Medulla oblongata (tissue), 1 donor: ENCODE measurements at regions not wholly inside any gene's neighbourhood (a gene's known extent, or its start where the extent isn't known, plus 50 kb on each side); places are given as distances from the start of the nearest gene placed in this dataset.

ENCODE experiments used
- DNase-seq: peaks from one replicate; pipeline ENCODE4 v3.0.0-alpha.2; 2015; ENCODE audit errors: extremely low spot score

GRCh38 chr2:219951099-219951498 lies 323.7 kb downstream of the SLC4A3 start:
- no peak for DNase-seq

- DNase-seq, result no peak
These were observed 326.9 kb downstream of the SLC4A3 start for GRCh38 chr2:219954331-219954730.

- no peak for DNase-seq
These were observed 330.4 kb downstream of the SLC4A3 start for GRCh38 chr2:219957820-219958219.

GRCh38 chr2:219958941-219959340 lies 331.5 kb downstream of the SLC4A3 start:
- DNase-seq, result no peak

GRCh38 chr2:219959471-219959870 lies 332.0 kb downstream of the SLC4A3 start:
- DNase-seq, result no peak

- no peak for DNase-seq
These were observed 334.6 kb downstream of the SLC4A3 start for GRCh38 chr2:219961947-219962498.

- no peak for DNase-seq
These were observed 335.4 kb downstream of the SLC4A3 start for GRCh38 chr2:219962801-219963200.

- DNase-seq, result no peak
These were observed 338.1 kb downstream of the SLC4A3 start for GRCh38 chr2:219965287-219966194.

GRCh38 chr2:219967247-219968245 lies 340.1 kb downstream of the SLC4A3 start:
- DNase-seq, result no peak

- DNase-seq, result no peak
These were observed 341.4 kb downstream of the SLC4A3 start for GRCh38 chr2:219968685-219969345.

GRCh38 chr2:219969508-219969907 lies 342.1 kb downstream of the SLC4A3 start:
- no peak for DNase-seq

- DNase-seq, result no peak
These were observed 345.7 kb downstream of the SLC4A3 start for GRCh38 chr2:219973136-219973535.

GRCh38 chr2:219976871-219977270 lies 349.4 kb downstream of the SLC4A3 start:
- no peak for DNase-seq

- DNase-seq, result no peak
These were observed 353.2 kb downstream of the SLC4A3 start for GRCh38 chr2:219980638-219981037.

- DNase-seq, result no peak
These were observed 356.4 kb downstream of the SLC4A3 start for GRCh38 chr2:219983836-219984235.

- no peak for DNase-seq
These were observed 357.6 kb downstream of the SLC4A3 start for GRCh38 chr2:219985017-219985416.

GRCh38 chr2:219987830-219988229 lies 360.4 kb downstream of the SLC4A3 start:
- DNase-seq, result no peak

- DNase-seq, result no peak
These were observed 362.3 kb downstream of the SLC4A3 start for GRCh38 chr2:219989744-219990143.

GRCh38 chr2:219991116-219991515 lies 363.7 kb downstream of the SLC4A3 start:
- no peak for DNase-seq

GRCh38 chr2:219995399-219995798 lies 368.0 kb downstream of the SLC4A3 start:
- DNase-seq, result no peak

GRCh38 chr2:219995991-219996765 lies 368.7 kb downstream of the SLC4A3 start:
- no peak for DNase-seq
